GM21515 (cell line): ENCODE measurements at regions not wholly inside any gene's neighbourhood (a gene's known extent, or its start where the extent isn't known, plus 50 kb on each side); places are given as distances from the start of the nearest gene placed in this dataset.
"Not testable (repeated sequence)": the region's sequence is repeated elsewhere in the genome, so short reads cannot be mapped to it uniquely, and the experiment has no call there.

Source experiments
- ATAC-seq: cut with Tn5 transposase; IDR thresholded peaks from one replicate; pipeline ENCODE4 v1.9.1; 2021; ENCODE audit not compliant: unreplicated experiment

DNA sequence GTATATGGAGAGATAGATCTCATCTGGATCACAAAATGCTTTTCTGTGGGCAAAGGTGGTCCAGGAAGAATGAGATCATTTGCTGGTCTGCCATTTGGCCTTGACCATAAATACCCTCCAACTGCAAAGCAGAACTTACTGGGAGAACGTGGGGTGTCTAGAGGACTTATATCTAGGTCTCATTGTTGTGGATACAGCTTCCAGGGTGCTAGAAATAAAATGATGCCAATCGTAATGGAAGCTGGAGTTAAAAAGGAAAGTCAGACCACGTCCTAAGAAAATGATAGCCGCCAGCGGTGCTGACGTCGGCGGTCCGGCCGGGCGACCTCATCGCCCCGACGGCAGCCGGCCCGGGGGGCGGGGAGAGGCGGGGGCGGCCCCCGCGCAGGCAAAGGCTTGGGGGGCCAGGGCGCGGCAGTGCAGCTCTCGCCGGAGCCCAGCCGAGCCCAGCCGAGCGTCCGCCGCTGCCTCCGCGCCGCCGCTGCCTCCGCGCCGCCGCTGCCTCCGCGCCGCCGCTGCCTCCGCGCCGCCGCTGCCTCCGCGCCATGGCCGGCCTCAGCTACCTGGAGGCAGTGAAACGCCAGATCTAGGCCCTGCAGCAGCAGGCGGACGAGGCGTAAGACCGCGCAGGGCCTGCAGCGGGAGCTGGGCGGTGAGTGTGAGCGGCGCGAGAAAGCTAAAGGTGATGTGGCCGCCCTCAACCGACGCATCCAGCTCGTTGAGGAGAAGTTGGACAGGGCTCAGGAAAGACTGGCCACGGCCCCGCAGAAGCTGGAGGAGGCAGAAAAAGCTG, 89.5 kb downstream of the EOMES start:
- peak; percentile 90 for ATAC-seq

DNA sequence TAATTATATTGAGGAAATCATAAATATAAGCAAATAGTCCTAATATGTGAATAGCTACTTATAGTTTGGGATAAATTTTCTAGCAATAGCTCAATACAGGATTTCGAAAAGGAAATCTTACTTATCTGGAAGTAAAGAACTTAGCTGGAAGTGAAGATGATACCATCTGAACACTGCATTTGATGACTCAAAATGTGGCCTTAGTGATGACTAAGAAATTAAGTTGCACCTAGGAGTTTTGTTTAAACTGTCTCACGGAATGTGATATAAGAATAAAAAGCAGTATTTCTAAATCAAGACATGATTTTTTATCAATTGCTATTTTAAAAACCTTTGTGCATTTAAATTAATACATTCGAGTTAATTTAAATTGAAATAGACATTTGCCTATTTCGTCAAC, 91.2 kb downstream of the EOMES start:
- ATAC-seq, result no peak

DNA sequence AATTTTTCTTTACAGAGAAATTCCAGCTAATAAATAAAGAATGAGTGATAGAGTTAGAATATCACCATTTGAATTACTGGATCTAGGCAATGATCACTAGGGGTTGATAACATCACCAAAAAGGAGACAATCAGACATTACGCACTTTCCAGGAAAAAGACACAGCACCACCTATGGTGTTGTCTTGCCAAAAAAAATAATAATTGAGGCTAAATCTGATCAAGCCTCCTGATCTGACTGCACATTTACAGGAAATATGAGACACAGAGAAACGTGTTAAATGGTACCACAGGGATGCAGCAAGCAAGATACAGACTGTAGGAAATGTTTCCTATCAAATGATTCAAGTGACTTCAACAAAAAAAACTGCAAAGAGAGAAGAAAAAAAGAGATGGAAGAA, 92.8 kb downstream of the EOMES start:
- ATAC-seq, result no peak

DNA sequence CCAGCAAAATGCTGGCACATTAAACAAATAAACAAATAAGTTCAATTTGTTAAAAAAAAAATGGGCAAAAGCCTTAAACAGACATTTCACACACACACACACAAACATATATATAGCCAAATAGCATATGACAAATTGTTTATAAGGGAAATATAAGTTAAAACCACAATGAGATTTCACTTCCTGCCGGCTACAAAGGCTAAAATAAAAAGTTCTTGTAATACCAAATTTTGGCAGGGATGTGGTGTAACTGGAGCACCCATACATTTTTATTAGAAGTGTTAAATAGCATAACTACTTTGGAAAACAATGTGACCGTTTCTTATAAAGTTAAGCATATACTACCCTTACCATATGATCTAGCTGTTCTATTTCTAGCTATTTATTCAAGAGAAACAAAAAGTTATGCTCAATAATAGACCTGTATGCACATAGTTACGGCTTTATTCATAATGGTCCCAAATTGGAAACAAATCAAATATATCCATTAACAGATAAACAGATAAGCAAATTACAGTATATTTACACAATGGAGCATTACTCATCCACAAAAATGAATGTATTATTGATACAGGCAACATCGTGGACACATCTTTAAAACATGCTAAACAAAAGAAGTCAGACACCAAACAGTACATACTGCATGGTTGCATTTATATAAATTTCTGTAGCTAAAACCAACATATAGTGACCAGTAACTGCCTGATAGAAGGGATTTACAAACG, 93.9 kb downstream of the EOMES start:
- no peak for ATAC-seq

DNA sequence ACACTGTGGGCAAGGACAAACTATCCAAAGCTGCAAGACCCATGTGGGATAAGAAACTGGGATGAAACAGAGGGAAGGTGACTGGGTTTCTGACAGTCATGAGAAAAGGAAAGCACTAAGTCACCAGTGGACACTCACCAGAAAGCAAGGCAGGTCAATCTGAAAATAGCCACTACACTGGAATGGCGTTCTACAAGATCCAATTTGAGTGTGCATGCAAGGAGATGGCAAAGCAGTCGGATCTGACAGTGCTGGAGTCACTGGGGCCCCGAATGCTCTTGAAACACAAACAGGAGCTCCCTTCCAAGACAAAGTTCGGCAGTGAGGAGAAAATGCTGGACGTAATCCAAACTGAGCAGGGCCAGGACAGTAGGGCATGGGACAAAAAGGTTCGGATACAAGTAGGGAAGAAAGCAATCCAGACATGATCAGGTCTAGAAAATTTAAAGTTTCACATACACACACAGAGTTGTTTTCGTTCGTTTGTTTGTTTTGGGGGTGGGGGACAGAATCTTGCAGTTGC, 95.5 kb downstream of the EOMES start:
- no peak for ATAC-seq

DNA sequence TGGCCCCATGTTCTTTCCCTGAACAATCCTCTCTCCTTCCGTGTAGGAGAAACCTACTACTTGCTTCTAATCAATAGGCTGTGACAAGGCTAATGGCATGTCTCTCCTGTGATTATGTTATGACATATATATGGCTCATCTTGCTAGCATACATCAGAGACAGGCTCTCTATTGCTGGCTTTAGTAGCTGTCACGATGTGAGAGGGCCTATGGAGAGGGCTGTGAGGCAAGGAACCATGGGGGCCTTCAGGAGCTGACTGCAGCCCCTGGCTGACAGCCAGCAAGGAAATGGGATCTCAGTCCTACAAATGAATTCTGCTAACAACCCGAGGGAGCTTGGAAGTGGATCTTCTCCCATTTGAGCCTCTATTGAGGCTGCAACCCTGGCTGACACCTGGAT, 96.3 kb downstream of the EOMES start:
- no peak for ATAC-seq

DNA sequence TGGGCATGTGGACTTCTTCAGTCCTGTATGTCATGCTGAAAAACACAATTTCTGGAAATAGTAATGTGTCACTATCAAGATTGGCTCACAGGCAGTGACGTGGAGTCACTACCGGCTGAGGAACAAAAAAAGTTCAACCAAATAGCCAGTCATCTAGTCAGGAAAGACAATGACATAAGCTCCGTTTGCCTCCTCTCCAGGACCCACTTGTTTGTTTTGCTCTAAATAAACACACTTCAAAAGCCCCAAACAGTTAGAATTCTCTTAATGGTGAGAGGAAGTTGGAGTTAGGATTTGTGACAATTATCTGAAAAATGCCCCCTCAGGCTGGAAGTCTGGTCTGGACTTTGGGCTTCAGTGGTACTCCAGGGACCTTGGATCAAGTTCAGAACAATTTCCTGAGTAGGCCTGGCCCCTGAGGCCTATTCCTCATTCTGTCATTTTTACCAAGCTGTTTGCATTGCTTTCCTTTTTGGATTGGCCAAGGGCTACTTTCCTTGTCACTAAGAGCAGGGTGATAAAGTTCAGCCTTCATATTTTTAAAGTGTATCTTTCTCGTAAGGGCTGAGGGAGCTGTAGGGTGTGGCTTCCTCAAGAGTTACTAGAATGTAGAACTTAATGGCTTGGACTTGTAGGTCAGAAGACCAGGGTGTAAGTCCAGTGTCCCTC, 98.9 kb downstream of the EOMES start:
- ATAC-seq, result no peak

DNA sequence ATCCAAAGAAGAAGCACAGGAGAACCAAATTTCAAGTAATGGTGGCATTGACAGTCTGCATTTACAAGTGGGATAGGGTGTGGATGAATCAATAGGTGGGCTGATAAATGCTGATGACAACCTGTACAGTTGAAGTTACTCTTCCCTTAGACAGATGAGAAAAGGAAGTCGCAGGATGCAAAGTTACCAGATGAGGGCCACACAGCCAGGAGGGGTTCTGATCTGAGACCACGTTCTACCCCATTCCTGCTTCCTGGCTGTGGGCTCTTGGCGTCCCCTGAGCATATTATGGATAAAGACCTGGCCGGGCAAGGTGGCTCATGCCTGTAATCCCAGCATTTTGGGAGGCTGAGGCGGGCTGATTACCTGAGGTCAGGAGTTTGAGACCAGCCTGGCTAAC, 104.6 kb downstream of the EOMES start:
- ATAC-seq, result no peak

DNA sequence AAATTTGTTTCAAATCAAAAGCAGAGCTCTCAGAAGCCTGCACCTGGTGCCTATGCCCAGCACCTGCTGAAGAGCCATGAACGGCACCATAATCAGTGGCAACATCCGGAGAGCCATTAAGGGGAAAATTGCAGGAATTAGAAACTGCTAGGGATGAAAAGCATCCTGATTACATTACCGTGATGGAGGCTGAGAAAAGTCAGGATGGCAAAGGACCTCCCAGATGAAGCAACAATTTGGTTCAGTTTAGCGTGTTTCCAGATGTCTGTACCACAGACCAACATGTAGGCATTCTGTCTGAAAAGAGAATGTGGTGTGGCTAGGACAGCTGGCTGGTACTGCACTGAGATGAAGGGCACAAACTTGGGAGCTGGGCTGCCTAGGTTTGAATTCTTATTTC, 106.1 kb downstream of the EOMES start:
- ATAC-seq, result no peak

DNA sequence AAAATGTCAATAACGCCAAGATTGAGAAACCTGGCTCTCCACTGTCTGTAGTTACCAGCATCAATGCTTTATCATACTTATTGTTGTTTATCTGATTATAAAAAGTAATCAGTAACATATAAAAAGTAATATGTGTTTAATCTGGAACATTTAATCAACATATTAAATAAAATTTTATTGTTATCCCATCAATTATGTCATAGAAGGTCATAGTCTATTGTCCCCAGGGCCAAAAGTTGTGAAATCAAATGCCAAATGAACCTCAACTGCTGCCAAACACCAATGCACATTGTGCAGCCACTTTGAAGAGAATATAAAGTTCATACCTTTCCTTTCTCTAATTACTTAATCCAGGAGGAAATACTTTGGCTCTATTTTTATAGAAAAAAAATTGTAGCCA, 106.6 kb downstream of the EOMES start:
- ATAC-seq, result no peak

DNA sequence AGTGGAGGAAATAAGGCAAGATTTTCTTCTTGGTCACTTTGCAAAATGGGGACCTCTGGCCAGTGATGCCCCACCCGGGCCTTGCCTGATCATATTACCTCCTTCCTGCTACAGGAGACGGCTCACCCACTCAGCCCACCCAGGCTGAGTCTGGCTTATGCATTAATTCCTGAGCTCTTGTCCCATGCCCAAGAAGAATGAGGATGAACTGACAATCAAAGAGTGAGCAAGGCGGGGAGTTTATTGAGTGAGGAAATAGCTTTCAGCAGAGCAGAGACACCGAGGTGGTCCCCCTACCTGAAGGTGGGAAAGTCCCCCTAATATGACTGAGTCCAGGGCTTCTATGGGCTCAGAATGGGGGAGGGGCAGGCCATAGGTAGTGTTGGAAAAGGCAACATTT, 107.5 kb downstream of the EOMES start:
- ATAC-seq, result no peak

DNA sequence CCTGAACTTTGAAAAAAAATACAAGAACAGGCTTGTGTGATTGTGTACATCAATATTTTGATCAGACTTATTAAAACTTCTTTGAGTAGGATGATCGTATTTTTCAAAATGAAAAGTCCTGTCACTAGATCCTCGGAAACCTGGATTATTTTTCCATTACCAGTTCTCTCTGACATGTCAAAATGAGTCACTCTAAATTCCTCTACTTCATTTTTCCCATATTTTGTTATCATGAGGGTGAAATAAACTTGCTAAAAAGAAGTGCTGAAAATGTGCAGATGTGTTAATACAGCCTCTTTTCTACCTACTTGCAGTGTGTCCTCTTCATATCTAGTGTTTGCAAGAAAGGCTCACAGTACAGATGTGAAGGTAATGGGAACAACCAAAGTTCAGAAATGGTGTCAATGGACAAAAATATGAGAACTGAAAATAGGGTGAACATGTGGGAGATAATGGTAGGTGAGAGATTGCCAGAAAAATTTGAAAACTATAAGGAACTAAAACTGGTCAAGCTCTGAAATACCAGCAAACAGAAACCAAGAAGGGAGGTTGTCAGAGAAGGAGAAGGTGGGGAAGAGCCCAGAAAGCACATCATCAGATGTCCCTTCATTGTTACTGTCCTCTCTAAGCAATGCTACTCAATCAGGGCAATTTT, 108.2 kb downstream of the EOMES start:
- no peak for ATAC-seq

DNA sequence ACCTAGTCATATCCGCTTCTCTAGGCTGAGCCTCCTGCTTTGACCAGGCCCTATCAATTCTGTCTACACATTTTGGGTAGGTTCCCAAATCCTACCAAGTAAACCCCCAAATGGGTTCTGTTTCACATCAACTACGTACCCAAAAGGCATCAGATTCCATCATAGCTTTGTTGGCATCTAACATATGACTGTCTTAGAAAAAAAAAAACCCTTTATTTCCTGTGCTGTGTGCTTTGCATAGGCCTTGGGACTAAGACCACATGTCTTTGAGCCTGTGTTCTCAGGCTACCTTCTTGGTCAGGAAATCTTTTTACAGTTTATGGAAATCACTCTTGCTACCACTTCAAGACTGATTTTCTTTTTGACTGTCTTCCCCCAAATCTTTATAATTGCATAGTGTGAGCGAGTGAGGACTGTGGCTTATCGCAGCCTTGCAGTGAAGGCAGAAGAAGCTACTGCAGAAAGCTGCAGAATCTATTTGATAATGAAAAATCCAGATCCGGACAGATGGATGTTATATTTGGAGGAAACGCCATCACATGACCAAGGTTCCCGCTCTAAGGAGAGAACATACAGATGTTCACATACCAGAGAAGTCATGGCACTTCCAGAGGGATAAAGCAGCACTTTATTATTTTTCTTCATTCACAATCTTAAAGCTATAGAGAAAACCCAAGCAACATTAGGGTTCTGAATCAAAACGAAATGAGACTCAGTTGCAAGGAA, 111.2 kb downstream of the EOMES start:
- no peak for ATAC-seq

DNA sequence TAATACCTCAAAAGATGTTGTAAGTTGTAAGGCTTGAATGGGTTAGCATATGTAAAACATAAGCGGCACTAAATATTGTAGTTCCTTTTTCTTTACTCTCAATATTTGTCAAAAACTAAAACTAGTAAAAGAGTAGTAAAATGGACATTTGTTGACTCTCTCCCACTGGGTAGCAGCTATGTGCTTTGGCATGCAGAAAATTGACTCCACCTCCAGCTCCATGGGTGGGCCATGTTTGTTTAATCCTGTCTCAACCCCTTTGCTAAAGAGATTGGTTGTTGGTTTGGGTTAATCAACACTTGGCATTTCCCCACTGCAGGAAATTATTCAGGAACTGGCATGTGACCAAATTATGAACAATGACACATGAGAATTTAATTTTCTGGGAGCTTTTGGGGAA, 114.8 kb downstream of the EOMES start:
- ATAC-seq, result no peak

DNA sequence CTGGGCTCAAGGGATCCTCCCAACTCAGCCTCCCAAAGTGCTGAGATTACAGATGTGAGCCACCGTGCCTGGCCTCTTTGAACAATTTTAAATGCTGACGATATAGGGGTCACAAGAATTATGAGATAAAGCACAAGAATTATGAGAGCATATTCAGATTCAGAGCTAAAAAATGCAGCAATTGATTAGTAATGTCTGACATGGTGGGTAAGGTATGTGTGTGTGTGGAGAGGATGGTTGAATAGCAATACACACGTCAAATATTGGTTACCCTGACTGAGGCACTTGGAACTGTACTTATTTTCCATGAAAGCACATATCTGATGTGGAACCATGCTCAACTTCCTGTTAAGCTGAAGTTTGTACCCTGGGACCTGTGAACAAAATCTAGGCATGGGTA, 115.6 kb downstream of the EOMES start:
- ATAC-seq, result no peak

DNA sequence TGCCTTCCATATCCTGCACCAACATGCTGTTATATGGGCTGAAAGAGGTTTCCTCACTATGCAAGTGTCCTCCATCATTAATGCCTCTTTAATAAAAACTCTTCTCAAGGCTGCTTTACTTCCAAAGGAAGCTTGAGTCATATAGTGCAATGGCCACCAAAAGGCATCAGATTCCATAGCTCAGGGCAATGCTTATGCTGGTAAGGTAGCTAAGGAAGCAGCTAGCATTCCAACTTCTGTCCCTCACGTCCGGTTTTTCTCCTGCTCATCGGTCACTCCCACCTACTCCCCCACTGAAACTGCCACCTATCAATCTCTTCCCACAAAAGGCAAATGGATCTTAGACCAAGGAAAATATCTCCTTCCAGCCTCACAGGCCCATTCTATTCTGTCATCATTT, 117.1 kb upstream of the SLC4A7 start:
- ATAC-seq, result not testable (repeated sequence)

DNA sequence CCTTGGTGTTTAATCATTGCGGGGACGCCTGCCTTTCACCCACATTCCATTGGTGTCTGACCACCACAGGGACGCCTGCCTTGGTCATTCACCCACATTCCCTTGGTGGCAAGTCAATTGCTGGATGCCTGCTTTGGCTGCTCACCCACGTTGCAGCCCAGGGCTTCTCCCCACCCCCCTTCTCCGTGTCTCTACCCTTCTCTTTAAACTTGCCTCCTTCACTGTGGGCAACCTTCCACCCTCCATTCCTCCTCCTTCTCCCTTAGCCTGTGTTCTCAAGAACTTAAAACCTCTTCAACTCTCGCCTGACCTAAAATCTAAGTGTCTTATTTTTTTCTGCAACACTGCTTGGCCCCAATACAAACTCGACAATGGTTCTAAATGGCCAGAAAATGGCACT, 115.6 kb upstream of the SLC4A7 start:
- ATAC-seq, result not testable (repeated sequence)

DNA sequence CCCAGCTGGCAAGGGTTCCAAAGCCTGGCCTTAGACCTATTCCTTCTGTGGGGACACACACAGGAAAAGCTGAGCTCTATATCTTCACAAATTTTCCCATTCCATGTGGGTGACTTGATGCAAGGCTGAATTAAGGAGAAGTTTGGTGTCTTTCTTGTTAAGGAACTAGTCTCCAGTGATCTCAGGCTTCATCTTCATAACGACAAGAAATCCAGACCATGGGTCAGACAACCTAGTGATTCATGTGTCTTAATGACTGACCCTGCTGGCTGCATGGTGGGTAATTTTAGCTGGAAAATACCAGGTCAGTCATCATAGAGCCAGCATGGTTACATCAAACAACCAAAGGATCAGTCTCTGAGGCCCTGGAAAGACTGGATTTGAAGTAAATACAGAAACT, 112.7 kb upstream of the SLC4A7 start:
- ATAC-seq, result peak; percentile 11

DNA sequence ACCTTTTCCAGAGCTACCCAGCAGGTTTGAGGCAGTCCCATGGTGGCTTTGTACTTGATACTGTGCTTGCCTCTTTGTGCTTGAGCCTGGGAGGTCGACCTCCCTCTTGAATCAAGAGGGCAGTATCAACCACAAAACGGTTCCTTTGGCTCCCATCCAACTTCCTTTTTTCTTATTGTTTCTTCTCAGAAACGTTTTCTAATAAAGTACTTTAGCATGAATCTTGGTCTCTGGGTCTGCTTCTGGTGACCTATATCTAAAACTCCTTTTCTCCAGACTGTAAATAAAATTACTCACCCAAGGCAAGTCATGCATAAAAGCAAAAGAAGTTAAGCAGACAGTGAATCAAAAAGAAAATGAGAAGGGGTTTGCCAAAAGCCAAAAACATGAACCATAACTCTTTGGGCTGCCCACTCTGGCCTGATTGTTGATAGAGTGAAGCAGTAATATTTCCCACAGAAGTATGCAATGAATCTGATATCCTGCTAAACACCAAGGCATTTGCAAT, 112.2 kb upstream of the SLC4A7 start:
- peak; percentile 65 for ATAC-seq

DNA sequence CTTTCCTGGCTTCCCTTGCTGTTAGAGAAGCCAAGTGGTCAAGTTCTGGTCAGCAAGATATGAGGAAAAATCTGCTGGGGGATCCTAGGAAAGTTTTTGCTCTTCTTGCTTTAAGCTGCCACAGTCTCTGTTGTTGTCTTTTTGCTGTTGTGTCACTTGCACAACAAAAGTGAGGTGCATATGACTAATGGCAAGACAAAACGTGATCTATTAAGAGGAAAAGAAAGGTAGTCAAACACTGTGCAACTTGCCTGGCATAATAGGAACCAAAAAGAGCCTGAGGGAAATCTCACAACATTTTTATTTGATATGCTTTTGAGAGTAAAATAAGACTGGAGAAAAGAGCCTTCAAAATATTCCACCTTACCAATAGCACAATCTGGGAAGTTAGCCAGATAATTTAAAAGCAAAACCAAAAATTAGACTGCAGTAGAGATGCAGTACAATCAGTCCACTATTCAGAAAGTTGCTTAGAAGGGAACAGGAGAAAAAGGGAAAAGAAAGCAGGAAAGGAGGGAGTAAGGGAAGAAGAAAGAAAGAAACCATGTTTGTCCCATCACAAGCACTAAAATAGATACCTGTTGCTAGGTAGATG, 110.0 kb upstream of the SLC4A7 start:
- ATAC-seq, result no peak
